NCI-H748 treated with DMSO at 0.1 percent for 48 hours (cell line): ENCODE measurements at regions not wholly inside any gene's neighbourhood (a gene's known extent, or its start where the extent isn't known, plus 50 kb on each side); places are given as distances from the start of the nearest gene placed in this dataset.
"Not testable (repeated sequence)": the region's sequence is repeated elsewhere in the genome, so short reads cannot be mapped to it uniquely, and the experiment has no call there.

ENCODE experiments used
- DNase-seq: peaks from one replicate; lab custom pipeline; 2025; lab: John Stamatoyannopoulos, UW

DNA sequence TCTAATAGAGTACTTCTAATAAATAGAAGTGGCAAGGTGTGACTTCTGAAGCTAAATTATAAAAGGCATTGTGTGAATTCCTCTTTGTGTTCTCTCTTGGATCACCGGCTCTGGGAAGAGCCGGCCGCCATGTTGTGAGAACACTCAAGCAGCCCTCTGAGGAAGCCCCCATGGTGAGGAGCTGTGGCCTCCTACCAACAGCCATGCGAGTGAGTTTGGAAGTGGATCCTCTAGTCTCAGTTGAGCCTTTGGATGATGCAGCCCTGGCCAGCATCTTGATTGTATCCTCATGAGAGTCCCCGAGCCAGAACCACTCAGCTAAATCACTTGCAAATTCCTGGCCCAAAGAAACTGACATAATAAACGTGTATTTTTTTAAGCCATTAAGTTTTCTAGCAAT, 94.5 kb upstream of the CARD11 start:
- no peak for DNase-seq

- no peak for DNase-seq
Observed at GRCh38 chr7:3138997-3139396, 95.3 kb upstream of the CARD11 start.

- DNase-seq: no peak
Observed at GRCh38 chr7:3140834-3141233, 97.2 kb upstream of the CARD11 start.

DNA sequence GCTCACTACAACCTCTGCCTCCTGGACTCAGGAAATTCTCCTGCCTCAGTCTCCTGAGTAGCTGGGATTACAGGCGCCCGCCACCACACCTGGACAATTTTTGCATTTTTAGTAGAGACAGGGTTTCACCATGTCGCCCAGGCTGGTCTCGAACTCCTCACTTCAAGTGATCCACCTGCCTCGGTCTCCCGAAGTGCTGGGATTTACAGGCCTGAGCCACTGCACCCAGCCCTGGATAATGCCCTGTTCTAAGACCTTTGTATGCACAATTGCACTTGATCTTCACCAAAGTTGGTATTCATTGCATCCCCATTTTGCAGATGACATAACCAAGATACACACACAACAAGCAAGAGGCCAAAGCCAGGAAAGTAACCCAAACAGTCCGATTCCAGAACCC, 97.7 kb upstream of the CARD11 start:
- no peak for DNase-seq

- peak; percentile 13 for DNase-seq
Observed at GRCh38 chr7:3143869-3144775, 100.5 kb upstream of the CARD11 start.

DNA sequence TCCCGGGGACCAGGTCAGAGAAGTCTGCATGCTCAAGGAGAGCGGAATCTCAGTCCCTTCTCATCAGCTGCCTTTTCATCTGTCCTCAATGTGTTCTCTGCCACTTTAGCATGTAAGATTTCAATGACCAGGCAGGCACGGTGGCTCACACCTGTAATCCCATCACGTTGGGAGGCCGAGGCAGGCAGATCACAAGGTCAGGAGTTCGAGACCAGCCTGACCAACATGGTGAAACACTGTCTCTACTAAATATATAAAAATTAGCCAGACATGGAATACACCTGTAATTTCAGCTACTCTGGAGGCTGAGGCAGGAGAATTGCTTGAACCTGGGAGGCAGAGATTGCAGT, 101.1 kb upstream of the CARD11 start:
- not testable (repeated sequence) for DNase-seq

- DNase-seq: no peak
Observed at GRCh38 chr7:3146571-3147226, 103.0 kb upstream of the CARD11 start.

DNA sequence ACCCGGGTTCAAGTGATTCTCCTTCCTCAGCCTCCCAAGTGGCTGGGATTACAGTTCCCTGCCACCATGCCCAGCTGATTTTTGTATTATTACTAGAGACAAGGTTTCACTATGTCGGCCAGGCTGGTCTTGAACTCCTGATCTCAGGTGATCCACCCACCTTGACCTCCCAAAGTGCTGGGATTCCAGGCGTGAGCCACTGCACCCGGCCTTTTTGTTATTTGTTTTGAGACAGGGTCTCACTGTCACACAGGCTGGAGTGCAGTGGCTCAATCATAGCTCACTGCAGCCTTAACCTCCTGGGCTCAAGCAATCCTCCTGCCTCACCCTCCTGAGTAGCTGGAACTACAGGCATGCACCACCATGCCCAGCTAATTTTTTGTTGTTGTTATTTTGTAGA, 104.8 kb upstream of the CARD11 start:
- DNase-seq: not testable (repeated sequence)

GRCh38 chr7:3149231-3149995, 105.7 kb upstream of the CARD11 start:
- DNase-seq: no peak

GRCh38 chr7:3150027-3150426, 106.4 kb upstream of the CARD11 start:
- DNase-seq: no peak

- DNase-seq: no peak
Observed at GRCh38 chr7:3151784-3152183, 108.1 kb upstream of the CARD11 start.

DNA sequence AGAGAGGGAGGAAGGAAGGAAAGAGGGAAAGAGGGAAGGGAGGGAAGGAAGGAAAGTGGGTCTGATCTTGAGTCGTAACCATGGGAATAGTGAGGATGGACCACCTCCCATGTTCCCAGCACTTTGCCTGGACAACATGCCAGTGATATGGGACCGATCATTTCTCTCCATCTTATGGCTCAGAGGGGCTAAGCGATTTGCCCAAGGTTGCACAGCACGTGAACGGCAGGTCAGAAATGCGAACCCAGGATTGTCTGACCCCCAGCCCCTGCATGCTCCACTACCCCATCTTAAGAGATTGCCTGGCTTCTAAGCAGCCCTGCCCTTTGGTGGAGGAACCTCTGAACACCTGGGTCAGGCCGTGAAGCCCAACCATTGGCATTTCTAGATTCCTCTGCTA, 109.0 kb upstream of the CARD11 start:
- DNase-seq: no peak

DNA sequence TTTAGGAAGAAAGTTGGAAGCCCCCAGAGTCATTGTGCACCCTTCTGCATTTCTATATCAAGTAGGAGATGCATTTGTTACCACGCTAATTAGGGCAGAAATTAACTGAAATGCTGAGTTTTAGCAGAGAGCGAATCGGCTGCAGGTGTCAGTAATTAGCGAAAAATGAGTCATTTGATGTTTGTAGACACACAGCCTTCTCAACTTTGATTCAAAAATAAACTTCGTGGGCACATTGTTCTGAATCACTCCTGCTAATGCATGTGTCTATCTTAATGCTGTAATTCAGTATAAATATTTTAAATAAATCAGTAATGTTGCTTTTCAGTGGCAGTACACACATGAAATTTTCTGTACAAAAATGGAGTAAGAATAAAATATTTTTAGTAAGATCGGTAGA, 109.5 kb upstream of the CARD11 start:
- DNase-seq: no peak

- no peak for DNase-seq
Observed at GRCh38 chr7:3154317-3154716, 110.7 kb upstream of the CARD11 start.

DNA sequence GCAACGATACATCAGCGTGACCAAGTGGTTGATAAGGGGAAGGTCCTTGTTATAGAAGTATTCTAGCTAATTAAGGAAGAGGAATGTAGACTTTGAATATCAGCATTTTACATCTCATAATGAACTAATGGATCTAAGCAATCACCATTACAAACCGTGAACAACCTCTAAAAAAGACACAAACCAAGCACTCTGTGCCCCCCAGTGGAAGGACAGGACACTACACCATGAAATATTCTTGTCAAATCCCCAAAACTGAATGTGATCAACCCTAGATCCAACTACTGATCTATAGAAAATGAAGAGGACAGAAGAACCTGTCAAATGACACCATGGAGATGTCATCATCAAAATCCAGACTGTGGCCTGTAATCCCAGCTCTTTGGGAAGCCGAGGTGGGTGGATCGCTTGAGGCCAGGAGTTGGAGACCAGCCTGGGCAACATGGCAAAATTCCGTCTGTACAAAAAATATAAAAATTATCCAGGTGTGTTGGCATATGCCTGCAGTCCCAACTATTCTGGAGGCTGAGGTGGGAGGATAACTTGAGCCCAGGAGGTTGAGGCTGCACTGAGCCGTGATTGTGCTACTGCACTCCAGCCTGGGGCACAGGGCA, 111.3 kb upstream of the CARD11 start:
- DNase-seq: peak; percentile 46

DNA sequence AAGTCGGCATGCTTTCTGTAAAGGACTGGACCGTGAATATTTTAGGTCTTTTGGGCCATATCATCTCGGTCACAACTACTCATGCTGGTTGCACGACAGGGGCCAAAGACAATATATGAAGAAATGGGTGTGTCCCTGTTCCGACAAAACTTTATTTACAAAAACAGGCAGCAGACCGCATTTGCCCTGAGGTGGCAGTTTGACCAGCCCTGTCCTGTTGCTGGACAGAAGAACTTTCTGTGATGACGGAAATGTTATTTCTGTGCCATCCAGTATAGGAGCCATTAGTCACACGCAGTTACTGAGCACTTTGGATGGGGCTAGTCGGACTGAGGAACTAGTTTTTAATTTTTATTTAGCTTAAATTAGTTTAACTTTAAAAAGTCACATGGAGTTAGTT, 112.8 kb upstream of the CARD11 start:
- DNase-seq: no peak

DNA sequence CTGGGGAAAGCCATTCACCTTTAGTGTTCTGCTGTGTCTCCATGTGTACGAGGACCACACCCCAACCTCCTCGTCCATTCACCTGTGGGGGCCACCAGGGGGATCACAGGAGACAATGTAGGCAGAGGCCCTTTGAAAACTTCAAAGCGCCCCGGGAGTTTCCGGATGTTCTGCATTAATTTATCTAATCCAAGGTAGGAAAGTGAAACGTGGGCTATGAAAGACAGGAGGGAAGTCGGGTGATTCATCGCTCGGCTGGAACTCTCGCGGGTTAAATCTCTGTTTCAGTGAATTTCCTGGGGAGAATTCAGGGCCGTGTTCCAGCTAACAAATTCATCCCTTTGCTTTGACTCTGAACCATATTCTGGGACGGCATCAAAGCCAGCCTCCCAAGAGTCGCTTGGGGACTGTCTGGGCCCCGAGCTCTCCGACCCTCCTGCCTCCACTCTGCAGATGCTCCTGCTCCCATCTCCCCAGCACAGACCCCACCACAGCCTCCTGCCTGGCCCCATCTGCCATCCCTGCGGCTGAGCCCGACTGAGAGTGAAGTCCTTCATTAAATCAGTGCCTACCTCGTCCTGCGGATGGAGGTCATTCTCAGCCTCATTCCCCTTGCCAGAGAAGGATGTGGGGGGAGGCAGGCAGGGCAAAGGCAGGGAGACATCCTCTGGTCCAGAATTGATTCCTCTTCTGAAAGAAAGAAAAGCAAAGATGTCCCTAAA, 114.1 kb upstream of the CARD11 start:
- no peak for DNase-seq

- DNase-seq: no peak
Observed at GRCh38 chr7:3158341-3158760, 114.7 kb upstream of the CARD11 start.

- DNase-seq: no peak
Observed at GRCh38 chr7:3159039-3159438, 115.4 kb upstream of the CARD11 start.

GRCh38 chr7:3159445-3159844, 115.8 kb upstream of the CARD11 start:
- no peak for DNase-seq

DNA sequence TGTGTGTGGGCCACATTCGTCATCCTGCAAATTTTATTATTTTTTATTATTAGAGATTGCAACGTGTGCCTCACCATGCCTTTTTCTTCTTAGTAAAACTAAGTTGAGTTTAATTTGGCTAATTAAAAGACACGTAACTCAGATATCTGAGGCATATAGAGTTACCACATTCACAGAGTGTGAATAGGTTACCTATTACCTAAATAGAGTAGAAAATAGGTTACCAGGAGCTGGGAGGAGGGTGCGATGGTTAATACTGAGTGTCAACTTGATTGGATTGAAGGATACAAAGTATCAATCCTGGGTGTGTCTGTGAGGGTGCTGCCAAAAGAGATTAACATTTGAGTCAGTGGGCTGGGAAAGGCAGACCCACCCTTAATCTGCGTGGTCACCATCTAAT, 116.3 kb upstream of the CARD11 start:
- not testable (repeated sequence) for DNase-seq

DNA sequence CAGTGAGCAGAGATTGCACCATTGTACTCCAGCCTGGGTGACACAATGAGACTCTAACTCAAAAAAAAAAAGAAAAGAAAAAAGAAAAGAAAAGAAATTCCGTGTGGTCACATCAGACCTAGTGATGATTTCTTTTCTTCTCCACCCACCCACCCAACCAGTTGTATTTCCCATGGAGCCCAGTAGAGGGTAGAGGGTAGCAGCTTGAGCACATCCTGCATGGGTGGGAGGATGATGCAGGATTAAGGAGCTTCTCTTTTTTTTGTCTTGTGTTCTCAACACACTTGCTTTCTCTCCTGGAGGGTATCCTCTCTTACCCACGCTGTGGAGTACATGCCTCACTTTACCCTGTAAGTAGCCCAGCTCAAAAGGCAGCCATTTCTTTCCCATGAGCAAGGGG, 118.6 kb upstream of the CARD11 start:
- DNase-seq: no peak
